BLaER1 treated with 17β-estradiol and CSF1 and Interleukin-3, amounts not matched to agents 10 nM and 100 nM (cell line): ENCODE measurements at regions not wholly inside any gene's neighbourhood (a gene's known extent, or its start where the extent isn't known, plus 50 kb on each side); places are given as distances from the start of the nearest gene placed in this dataset.
"Not testable (repeated sequence)": the region's sequence is repeated elsewhere in the genome, so short reads cannot be mapped to it uniquely, and the experiment has no call there.

ENCODE experiments used
- H3K27ac ChIP-seq, 11 experiments: shearing (Covaris generic); formaldehyde crosslinking; 2 replicates each; pipeline ENCODE4 v1.8.1; 2022
- H3K27me3 ChIP-seq, 11 experiments: shearing (Covaris generic); formaldehyde crosslinking; 2 replicates each; pipeline ENCODE4 v1.8.1; 2022
- H3K36me3 ChIP-seq, 11 experiments: shearing (Covaris generic); formaldehyde crosslinking; 2 replicates each; pipeline ENCODE4 v1.8.1; 2022
- H3K4me1 ChIP-seq, 10 experiments: shearing (Covaris generic); formaldehyde crosslinking; 2 replicates each; pipeline ENCODE4 v1.8.1; 2022
- H3K4me2 ChIP-seq, 11 experiments: shearing (Covaris generic); formaldehyde crosslinking; 2 replicates each; pipeline ENCODE4 v1.8.1; 2022
- H3K4me3 ChIP-seq, 10 experiments: shearing (Covaris generic); formaldehyde crosslinking; 2 replicates each; pipeline ENCODE4 v1.8.1; 2022
- H3K9ac ChIP-seq, 11 experiments: shearing (Covaris generic); formaldehyde crosslinking; 2 replicates each; pipeline ENCODE4 v1.8.1; 2022
- H3K9me3 ChIP-seq, 11 experiments: shearing (Covaris generic); formaldehyde crosslinking; replicated peaks in 1 of 11; 2 replicates each; pipeline ENCODE4 v1.8.1; 2022
- H4K20me1 ChIP-seq, 11 experiments: shearing (Covaris generic); formaldehyde crosslinking; 2 replicates each; pipeline ENCODE4 v1.8.1; 2022
- Cebpa-rat ChIP-seq, 11 experiments: shearing (Covaris generic); IDR thresholded peaks; 2 replicates each; pipeline ENCODE4 v1.8.1; 2022

DNA sequence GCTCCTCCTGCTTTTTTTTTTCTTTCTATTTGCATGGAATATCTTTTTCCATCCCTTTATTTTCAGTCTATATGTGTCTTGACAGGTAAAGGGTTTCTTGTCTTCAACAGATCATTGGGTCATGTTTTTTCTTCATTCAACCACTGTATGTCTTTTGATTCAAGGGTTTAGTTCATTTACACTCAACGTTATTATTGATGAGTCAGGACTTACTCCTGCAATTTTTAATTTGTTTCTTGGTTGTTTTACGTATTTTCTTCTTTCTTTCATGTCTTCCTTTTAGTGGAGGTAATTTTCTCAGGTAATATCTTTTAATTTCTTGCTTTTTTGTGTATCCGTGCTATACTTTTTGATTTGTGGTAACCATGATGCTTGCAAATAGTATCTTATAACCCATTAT lies 429.1 kb upstream of the HTR1E start:
- no peaks in the 10 kb centered on the region for H3K4me1 ChIP-seq
- no peaks in the 10 kb centered on the region for H3K9me3 ChIP-seq
- H3K4me3 ChIP-seq: no peak overlapping the region
- H4K20me1 ChIP-seq: no peaks in the 10 kb centered on the region
- no peak overlapping the region for H3K9ac ChIP-seq
- H3K27ac ChIP-seq: no peak overlapping the region
- no peak for TF ChIP-seq Cebpa-rat (IDR thresholded peaks at IDR 0.05)
- no peaks in the 10 kb centered on the region for H3K27me3 ChIP-seq
- H3K4me2 ChIP-seq: no peak overlapping the region
- no peaks in the 10 kb centered on the region for H3K36me3 ChIP-seq

DNA sequence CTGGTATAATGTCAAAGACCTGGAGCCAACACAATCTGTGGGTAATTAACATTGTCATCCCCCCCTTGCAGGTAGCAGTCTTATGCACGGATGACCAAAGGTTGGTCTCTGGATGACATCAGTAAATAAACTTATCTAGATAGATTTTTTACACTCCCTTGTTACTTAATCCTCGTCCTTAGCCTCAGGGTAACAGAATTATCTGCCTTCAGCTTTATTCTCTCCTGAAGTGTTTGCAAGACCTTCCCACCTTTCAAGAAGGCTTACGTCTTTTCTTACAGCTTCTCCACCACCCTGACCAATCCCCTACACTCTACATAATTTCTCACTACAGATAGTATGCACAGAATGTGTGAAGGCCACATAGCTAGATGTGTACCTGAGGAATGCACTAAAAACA lies 434.8 kb upstream of the HTR1E start:
- TF ChIP-seq Cebpa-rat (IDR thresholded peaks at IDR 0.05): no peak
- no peaks in the 10 kb centered on the region for H3K27me3 ChIP-seq
- no peak overlapping the region for H3K4me2 ChIP-seq
- no peaks in the 10 kb centered on the region for H4K20me1 ChIP-seq
- H3K36me3 ChIP-seq: no peaks in the 10 kb centered on the region
- no peak overlapping the region for H3K27ac ChIP-seq
- no peaks in the 10 kb centered on the region; a peak in 1 of 22 replicates for H3K9me3 ChIP-seq
- no peaks in the 10 kb centered on the region for H3K4me1 ChIP-seq
- no peak overlapping the region for H3K9ac ChIP-seq
- H3K4me3 ChIP-seq: no peak overlapping the region

DNA sequence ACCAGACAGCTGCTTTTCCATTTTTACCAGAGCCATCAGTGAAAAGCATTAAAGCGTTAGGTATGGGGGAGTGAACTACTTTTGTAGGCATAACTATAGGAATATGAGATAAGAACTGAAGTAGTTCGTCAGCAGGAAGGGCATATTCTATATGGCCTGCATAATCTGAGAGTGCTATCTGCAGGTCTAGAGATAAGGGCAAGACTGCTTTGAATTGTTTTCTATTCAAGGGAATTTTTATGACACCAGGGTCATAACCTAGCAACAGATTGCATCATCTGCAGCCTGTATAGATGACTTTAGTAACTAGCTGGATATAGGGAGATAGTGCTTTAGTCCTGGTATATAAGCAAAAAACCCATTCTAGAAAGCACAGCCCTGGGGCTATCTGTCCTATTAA lies 437.3 kb upstream of the HTR1E start:
- Histone ChIP-seq H4K20me1 (no peaks in the 10 kb centered on the region), H3K9ac (no peak overlapping the region), H3K9me3 (no peaks in the 10 kb centered on the region; a peak in 1 of 22 replicates), H3K4me2 (no peak overlapping the region), H3K27ac (no peak overlapping the region), H3K4me3 (no peak overlapping the region), H3K36me3 (no peaks in the 10 kb centered on the region), H3K4me1 (no peaks in the 10 kb centered on the region), H3K27me3 (no peaks in the 10 kb centered on the region)
- TF ChIP-seq Cebpa-rat (IDR thresholded peaks at IDR 0.05): no peak

DNA sequence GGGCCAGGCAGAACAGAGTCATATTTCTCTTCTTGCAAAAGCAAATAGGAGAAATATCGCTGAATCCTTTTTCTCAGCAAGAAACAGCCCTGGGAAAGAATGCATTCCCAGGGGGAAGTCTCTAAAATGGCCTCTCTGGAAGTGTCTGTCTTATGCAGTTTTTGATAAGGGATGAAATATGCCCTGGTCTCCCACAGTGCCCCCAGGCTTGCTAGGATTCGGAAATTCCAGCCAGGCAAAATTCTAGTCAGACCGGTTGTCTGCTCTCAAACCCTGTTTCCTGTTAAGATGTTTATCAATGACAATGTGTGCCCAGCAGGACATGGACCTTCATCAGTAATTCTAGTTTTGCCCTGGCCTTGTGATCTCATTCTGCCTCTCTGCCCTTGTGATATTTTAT lies 448.3 kb upstream of the HTR1E start:
- not testable (repeated sequence) for H3K4me1 ChIP-seq, H4K20me1 ChIP-seq, H3K9ac ChIP-seq, H3K4me2 ChIP-seq, H3K9me3 ChIP-seq, H3K36me3 ChIP-seq, H3K4me3 ChIP-seq, H3K27ac ChIP-seq, H3K27me3 ChIP-seq

DNA sequence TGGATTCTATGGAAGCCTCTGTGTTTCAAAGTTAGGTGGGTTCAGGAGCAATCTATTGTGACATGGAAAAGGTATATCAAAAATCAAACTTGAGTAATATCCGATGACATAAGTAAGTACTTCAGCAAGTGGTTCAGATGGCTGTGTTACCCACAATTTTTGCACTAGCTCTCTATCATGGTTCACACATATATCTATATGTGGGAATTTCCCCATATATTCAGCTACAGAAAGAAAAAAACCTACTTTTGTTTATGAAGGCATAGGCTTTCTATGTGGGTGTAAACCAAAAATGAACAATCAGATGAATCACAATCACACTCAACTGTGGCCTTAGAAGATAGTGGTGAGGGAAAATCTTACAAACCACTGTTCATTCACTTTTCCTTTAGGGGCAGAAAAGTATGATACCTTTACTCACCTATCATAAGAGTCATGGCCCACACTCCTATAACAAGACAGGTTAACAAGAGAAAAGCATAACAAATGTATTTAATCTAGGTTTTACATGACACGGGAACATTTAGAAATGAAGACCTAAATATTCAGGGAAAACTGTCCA lies 449.6 kb upstream of the HTR1E start:
- Histone ChIP-seq H3K4me3 (no peak overlapping the region), H4K20me1 (no peaks in the 10 kb centered on the region), H3K27me3 (no peaks in the 10 kb centered on the region), H3K9ac (no peak overlapping the region), H3K4me1 (no peaks in the 10 kb centered on the region), H3K27ac (no peak overlapping the region), H3K9me3 (no peaks in the 10 kb centered on the region), H3K4me2 (no peak overlapping the region), H3K36me3 (no peaks in the 10 kb centered on the region)
- no peak for TF ChIP-seq Cebpa-rat (IDR thresholded peaks at IDR 0.05)

DNA sequence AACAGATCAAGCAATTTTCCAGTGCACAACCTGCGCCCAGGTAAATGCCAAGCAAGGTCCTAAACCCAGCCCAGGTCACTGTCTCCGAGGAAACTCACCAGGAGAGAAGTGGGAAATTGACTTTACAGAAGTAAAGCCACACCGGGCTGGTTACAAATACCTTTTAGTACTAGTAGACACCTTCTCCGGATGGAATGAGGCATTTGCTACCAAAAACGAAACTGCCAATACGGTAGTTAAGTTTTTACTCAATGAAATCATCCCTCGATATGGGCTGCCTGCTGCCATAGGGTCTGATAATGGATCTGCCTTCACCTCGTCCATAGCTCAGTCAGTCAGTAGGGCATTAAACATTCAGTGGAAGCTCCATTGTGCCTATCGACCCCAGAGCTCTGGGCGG lies 459.0 kb upstream of the HTR1E start:
- H3K4me1 ChIP-seq: peaks cover 0 to 18% (median 10%) of the 10 kb centered on the region in 10 experiments; a peak in 7 of 20 replicates
- H3K36me3 ChIP-seq, H3K4me3 ChIP-seq, H3K27me3 ChIP-seq, H3K9me3 ChIP-seq, H4K20me1 ChIP-seq, H3K27ac ChIP-seq, H3K9ac ChIP-seq: not testable (repeated sequence)
- H3K4me2 ChIP-seq: peak overlapping the region in 5 of 11 experiments; percentile 11 to 38 (median 32); a peak in 6 of 22 replicates

DNA sequence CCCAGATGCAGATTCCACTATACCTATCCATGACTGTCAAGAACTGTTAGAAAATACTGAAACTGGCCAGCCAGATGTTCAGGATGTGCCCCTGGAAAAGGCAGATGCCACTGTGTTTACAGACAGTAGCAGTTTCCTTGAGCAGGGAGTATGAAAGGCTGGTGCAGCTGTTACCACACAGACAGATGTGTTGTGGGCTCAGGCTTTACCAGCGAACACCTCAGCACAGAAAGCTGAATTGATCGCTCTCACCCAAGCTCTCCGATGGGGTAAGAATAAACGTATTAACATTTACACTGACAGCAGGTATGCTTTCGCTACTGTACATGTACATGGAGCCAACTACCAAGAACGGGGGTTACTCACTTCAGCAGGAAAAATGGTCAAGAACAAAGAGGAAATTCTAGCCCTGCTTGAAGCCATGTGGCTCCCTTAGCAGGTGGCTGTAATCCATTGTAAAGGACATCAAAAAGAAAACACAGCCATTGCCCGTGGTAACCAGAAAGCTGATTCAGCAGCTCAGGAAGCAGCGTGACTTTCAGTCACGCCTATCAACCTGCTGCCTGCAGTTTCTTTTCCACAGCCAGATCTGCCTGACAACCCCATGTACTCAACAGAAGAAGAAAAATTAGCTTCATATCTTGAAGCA lies 459.7 kb upstream of the HTR1E start:
- Histone ChIP-seq H3K4me3 (no peak overlapping the region), H3K9me3 (no peaks in the 10 kb centered on the region), H3K27me3 (no peaks in the 10 kb centered on the region), H3K9ac (no peak overlapping the region; a peak in 1 of 22 replicates), H4K20me1 (no peaks in the 10 kb centered on the region), H3K36me3 (no peaks in the 10 kb centered on the region), H3K27ac (no peak overlapping the region; a peak in 1 of 22 replicates), H3K4me1 (peaks cover 0 to 18% (median 10%) of the 10 kb centered on the region in 10 experiments; a peak in 7 of 20 replicates), H3K4me2 (peak overlapping the region in 6 of 11 experiments; percentile 11 to 38 (median 32); a peak in 7 of 22 replicates)
- TF ChIP-seq Cebpa-rat (IDR thresholded peaks at IDR 0.05): no peak

DNA sequence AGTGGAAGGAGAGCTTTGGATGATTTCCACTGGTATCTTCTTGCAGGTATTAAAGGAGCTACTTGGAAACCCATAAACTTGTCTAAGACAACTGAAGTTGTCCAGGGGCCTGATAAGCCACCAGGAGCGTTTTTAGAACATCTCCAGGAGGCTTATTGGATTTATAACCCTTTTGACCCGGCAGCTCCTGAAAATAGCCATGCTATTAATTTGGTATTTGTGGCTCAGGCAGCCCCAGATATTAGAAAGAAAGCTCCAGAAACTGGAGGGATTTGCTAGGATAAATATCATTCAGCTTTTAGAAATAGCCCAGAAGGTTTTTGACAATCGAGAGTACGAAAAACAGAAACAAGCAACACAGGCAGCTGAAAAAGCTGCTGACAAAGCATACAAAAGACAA lies 461.0 kb upstream of the HTR1E start:
- Histone ChIP-seq H3K9me3 (no peaks in the 10 kb centered on the region), H4K20me1 (no peaks in the 10 kb centered on the region), H3K4me1 (peaks cover 0 to 18% (median 10%) of the 10 kb centered on the region in 10 experiments; a peak in 7 of 20 replicates), H3K27me3 (no peaks in the 10 kb centered on the region), H3K4me2 (no peak overlapping the region; a peak in 1 of 22 replicates), H3K4me3 (no peak overlapping the region), H3K27ac (no peak overlapping the region), H3K36me3 (no peaks in the 10 kb centered on the region), H3K9ac (no peak overlapping the region)
- TF ChIP-seq Cebpa-rat (IDR thresholded peaks at IDR 0.05): no peak

DNA sequence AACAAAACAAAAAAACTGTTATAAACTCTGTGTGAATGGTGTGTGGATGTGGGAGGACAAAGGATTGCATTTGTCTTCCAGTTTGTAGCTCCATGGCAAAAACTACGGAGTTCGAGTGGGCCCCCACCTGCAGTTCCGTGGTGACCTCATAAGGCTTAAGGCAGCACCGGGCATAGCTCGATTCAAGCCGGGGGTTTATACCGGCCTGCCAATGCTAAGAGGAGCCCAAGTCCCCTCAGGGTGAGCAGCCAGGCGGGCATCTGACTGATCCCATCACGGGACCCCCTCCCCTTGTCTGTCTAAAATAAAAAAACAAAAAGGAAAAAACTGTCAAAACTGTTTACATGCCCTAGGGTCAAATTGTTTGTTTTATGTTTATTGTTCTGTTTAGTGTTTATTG lies 463.2 kb upstream of the HTR1E start:
- H3K9ac ChIP-seq: no peak overlapping the region
- no peaks in the 10 kb centered on the region for H3K27me3 ChIP-seq
- H3K9me3 ChIP-seq: no peaks in the 10 kb centered on the region
- no peaks in the 10 kb centered on the region for H3K36me3 ChIP-seq
- H3K27ac ChIP-seq: no peak overlapping the region
- no peak for TF ChIP-seq Cebpa-rat (IDR thresholded peaks at IDR 0.05)
- no peak overlapping the region for H3K4me2 ChIP-seq
- no peak overlapping the region for H3K4me3 ChIP-seq
- H4K20me1 ChIP-seq: no peaks in the 10 kb centered on the region
- H3K4me1 ChIP-seq: peaks cover 0 to 18% (median 10%) of the 10 kb centered on the region in 10 experiments; a peak in 7 of 20 replicates

DNA sequence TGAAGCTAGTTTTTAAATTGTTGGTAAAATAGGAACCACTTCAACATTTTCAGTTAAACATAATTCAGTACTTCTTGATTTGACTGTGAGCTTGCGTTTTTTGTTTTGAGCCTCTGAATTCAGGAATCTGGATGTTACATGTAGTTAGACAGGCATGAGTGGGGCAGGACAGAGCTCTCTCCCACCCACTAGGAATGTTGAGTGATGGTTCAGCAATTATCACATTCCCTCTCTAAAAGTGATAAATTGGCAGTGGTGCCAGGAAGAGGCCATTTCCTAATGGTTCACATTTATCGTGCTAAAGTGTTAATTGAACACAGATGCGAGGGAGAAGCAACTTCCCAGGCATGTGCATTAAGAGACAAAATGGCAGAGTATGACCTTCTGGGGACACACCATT lies 465.5 kb upstream of the HTR1E start:
- H3K9me3 ChIP-seq: peaks cover 0 to under 1% (median 0%) of the 10 kb centered on the region in 11 experiments; a peak in 1 of 22 replicates
- H3K4me2 ChIP-seq: no peak overlapping the region
- H3K27ac ChIP-seq: no peak overlapping the region
- H3K27me3 ChIP-seq: no peaks in the 10 kb centered on the region
- peaks cover 0 to under 1% (median 0%) of the 10 kb centered on the region in 10 experiments; a peak in 5 of 20 replicates for H3K4me1 ChIP-seq
- no peak for TF ChIP-seq Cebpa-rat (IDR thresholded peaks at IDR 0.05)
- H4K20me1 ChIP-seq: no peaks in the 10 kb centered on the region
- no peak overlapping the region for H3K9ac ChIP-seq
- no peaks in the 10 kb centered on the region for H3K36me3 ChIP-seq
- no peak overlapping the region for H3K4me3 ChIP-seq
